GM18498 (cell line): ENCODE measurements at regions not wholly inside any gene's neighbourhood (a gene's known extent, or its start where the extent isn't known, plus 50 kb on each side); places are given as distances from the start of the nearest gene placed in this dataset.
"Not testable (repeated sequence)": the region's sequence is repeated elsewhere in the genome, so short reads cannot be mapped to it uniquely, and the experiment has no call there.

Experiments used
- ATAC-seq: cut with Tn5 transposase; IDR thresholded peaks from one replicate; pipeline ENCODE4 v1.9.1; 2021; ENCODE audit warnings: mild to moderate bottlenecking, moderate library complexity; ENCODE audit not compliant: unreplicated experiment

- ATAC-seq = no peak
Observed at GRCh38 chr9:87781331-87781730, 55.4 kb downstream of the CTSL start.

DNA sequence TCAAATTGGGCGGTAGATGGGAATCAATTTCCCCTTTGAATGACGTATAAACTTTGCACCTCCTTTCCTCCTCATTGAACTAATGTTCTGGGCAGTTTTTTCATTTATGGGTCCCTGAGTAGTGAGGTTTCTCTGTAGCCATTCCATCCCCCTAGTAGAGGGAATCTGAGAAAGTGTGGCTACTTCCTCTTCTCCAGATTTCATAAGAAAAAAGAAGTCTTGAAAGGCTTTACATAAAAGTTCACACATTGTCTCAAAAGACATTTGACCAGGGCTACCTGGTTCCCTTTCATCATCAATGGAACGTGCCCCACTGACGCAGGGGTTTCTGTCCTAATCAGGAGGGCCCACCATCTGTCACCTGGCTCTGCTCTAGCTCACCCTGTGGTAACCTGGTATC is 57.3 kb downstream of the CTSL start:
- ATAC-seq = no peak

DNA sequence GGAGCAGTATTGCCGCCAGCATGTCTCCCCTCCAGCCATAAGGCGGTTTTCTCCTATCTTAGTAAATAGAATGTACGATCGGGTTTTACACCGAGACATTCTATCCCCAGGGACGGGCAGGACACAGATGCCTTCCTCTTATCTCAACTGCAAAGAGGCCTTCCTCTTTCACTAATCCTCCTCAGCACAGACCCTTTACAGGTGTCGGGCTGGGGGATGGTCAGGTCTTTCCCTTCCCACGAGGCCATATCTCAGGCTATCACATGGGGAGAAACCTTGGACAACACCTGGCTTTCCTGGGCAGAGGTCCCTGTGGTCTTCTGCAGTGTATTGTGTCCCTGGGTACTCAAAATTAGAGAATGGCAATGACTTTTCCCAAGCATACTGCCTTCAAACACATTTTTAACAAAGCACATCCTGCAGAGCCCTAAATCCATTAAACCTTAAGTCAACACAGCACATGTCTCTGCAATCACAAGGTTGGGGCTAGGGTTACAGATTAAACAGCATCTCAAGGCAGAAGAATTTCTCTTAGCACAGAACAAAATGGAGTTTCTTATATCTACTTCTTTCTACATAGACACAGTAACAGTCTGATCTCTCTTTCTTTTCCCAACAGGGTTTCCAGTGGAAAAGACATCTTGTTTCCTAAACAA is 59.5 kb downstream of the CTSL start:
- not testable (repeated sequence) for ATAC-seq

- ATAC-seq = no peak
Observed at GRCh38 chr9:87786423-87786822, 60.5 kb downstream of the CTSL start.

- ATAC-seq = no peak
Observed at GRCh38 chr9:87786876-87787275, 61.0 kb downstream of the CTSL start.

- no peak for ATAC-seq
Observed at GRCh38 chr9:87787735-87788134, 61.8 kb downstream of the CTSL start.

DNA sequence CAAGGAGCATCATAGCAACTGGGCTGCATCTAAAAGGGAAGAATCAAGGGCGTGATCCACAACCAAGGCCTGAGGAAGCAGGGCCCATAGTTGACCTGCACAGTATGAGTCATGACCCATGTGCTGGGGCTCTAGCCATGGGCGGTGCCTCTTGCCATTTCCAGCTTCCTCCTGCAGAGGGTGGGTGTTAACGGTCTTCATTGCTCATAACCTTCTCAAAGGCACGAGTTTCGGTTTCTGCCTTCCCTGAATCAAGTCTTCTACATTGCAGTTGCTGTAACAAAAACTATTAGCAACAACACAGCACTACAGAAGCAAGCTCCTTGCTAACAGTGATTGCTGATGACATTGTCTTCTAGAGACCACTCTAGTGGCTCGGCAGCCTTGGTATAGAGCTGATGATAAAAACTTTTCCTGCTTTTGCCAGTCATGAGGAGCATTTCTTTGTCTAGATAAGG is 66.9 kb downstream of the CTSL start:
- ATAC-seq = peak; percentile 82

- no peak for ATAC-seq
Observed at GRCh38 chr9:87793292-87793691, 67.4 kb downstream of the CTSL start.

DNA sequence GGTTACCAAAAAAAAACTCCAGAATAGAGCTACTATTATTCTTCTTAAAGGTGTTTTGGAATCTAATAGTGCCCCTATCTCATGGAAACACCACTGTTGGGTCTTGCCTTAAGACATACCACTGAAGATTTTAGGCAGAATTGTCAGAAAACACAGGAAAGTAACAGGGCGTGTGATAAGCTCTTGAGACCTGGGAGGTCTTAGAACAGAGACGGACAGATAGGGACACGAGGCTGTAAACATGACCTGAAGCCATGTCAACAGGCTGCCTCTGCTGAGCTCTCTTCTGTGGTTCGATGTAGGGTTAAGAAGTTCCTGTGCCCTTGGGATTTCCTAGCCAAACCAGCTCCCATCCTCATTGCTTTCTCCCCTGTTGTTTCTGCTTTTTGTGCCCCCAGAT is 69.3 kb downstream of the CTSL start:
- no peak for ATAC-seq

GRCh38 chr9:87796196-87796595 is 70.3 kb downstream of the CTSL start:
- no peak for ATAC-seq

GRCh38 chr9:87798261-87798833 is 72.4 kb downstream of the CTSL start:
- ATAC-seq = no peak

DNA sequence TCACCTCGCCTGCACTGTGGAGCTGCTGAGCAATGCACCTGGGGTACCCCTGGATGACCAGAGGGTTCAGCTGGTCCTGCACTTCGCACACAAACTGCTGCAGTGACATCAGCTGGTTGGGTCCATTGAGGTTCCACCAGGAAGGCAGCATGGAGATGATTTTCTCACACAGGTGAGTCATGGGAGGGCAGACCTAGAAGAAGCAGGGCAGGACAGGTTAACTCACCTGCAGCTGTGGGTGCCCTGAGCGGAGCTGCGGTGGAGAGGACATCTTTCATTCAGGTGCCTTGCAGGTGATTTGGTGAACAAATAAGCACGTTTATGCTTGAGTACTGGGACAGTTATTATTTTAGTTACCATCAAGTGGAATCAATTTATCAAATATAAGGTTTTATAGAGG is 73.6 kb downstream of the CTSL start:
- no peak for ATAC-seq

- ATAC-seq = no peak
Observed at GRCh38 chr9:87800456-87800855, 74.5 kb downstream of the CTSL start.

- no peak for ATAC-seq
Observed at GRCh38 chr9:87801013-87801412, 75.1 kb downstream of the CTSL start.

GRCh38 chr9:87803166-87803565 is 77.2 kb downstream of the CTSL start:
- ATAC-seq = no peak

GRCh38 chr9:87803623-87804345 is 77.9 kb downstream of the CTSL start:
- no peak for ATAC-seq

GRCh38 chr9:87805259-87805658 is 77.4 kb upstream of the SPATA31E1 start:
- ATAC-seq = no peak

GRCh38 chr9:87810008-87810407 is 72.7 kb upstream of the SPATA31E1 start:
- ATAC-seq = no peak

GRCh38 chr9:87810679-87811178 is 71.9 kb upstream of the SPATA31E1 start:
- no peak for ATAC-seq

GRCh38 chr9:87812375-87813118 is 70.1 kb upstream of the SPATA31E1 start:
- ATAC-seq = no peak

DNA sequence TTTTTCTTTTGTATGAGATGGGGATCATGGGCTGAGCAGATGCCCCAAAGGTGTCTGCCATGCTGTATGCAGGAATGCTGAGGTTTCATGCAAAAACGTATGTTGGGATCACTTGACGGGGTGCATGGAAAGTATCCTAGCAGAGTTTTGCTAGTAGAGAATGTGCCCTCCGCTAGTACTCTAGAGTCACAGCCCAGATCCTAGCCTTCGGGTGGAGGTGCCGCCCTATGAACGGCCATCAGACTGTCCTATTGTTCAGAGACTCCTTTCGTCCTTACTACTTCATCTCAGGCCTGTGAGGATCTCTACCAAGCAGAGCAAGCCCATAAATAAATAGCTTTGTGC is 69.6 kb upstream of the SPATA31E1 start:
- no peak for ATAC-seq
